SK-N-SH (cell line): ENCODE measurements at regions not wholly inside any gene's neighbourhood (a gene's known extent, or its start where the extent isn't known, plus 50 kb on each side); places are given as distances from the start of the nearest gene placed in this dataset.

Experiments used
- CTCF ChIA-PET: fragments of 300-600, 350-600 bp; formaldehyde crosslinking; extraction: SDS; loops from one replicate; lab custom pipeline; 2021; lab: Yijun Ruan, JAX
- POLR2A ChIA-PET: fragments of 350-600 bp; sonication (Branson Sonifier 250); formaldehyde crosslinking; extraction: SDS; loops from one replicate; lab custom pipeline; 2020; ENCODE audit warnings: antibody characterized with exemption, inconsistent platforms; lab: Yijun Ruan, JAX
- DNase-seq: peaks from one replicate; pipeline ENCODE4 v3.0.0; 2012
- H2AFZ ChIP-seq: fragments of 200-600 bp; sonication (generic); 2 replicates; pipeline ENCODE4 v1.8.1; 2016; ENCODE audit warnings: antibody characterized with exemption, mild to moderate bottlenecking, low read depth
- H3F3A ChIP-seq: fragments of 200-600 bp; sonication (generic); replicated peaks from 2 replicates; pipeline ENCODE3; 2016; ENCODE audit warnings: antibody characterized with exemption, mild to moderate bottlenecking; ENCODE audit not compliant: insufficient read depth
- H3K27ac ChIP-seq, 2 experiments: fragments of 200-500 bp in 1 of 2; fragments of 200-600 bp in 1 of 2; sonication (Bioruptor generic) in 1 of 2; sonication (generic), shearing (Covaris generic) in 1 of 2; 2 replicates each; pipeline versions ENCODE4 v1.5.1 to v1.6.1; 2014 to 2016; ENCODE audit warnings: low read depth in 2 of 2, inconsistent platforms in 1 of 2, low read length in 1 of 2, mild to moderate bottlenecking in 1 of 2, mixed read lengths in 1 of 2
- H3K27me3 ChIP-seq: fragments of 200-600 bp; sonication (generic), shearing (Covaris generic); 2 replicates; pipeline ENCODE4 v1.6.1; 2016; ENCODE audit warnings: mixed run types; ENCODE audit not compliant: insufficient read depth
- H3K36me3 ChIP-seq, 2 experiments: fragments of 200-500 bp in 1 of 2; fragments of 200-600 bp in 1 of 2; sonication (Bioruptor generic) in 1 of 2; sonication (generic) in 1 of 2; replicated peaks in 1 of 2; 2 replicates each; pipeline versions ENCODE3 to v1.5.1; 2014 to 2016; ENCODE audit warnings: low read length in 1 of 2, mild to moderate bottlenecking in 1 of 2; ENCODE audit not compliant: insufficient read depth in 2 of 2, control insufficient read depth in 1 of 2
- H3K4me1 ChIP-seq, 2 experiments: fragments of 200-500 bp in 1 of 2; fragments of 200-600 bp in 1 of 2; sonication (Bioruptor generic) in 1 of 2; sonication (generic), shearing (Covaris generic) in 1 of 2; 2 replicates each; pipeline versions ENCODE4 v1.5.1 to v1.6.1; 2014 to 2016; ENCODE audit warnings: low read depth in 1 of 2, low read length in 1 of 2, mixed run types in 1 of 2; ENCODE audit not compliant: insufficient read depth in 2 of 2, control insufficient read depth in 1 of 2
- H3K4me2 ChIP-seq: fragments of 200-600 bp; sonication (generic), shearing (Covaris generic); 2 replicates; pipeline ENCODE4 v1.6.1; 2017; ENCODE audit warnings: mixed run types
- H3K4me3 ChIP-seq, 2 experiments: fragments of 200-500 bp in 1 of 2; fragments of 200-600 bp in 1 of 2; sonication (Bioruptor generic) in 1 of 2; sonication (generic), shearing (Covaris generic) in 1 of 2; 2 replicates each; pipeline versions ENCODE4 v1.5.1 to v1.8.1; 2014 to 2016; ENCODE audit warnings: low read depth in 2 of 2, inconsistent platforms in 1 of 2, low read length in 1 of 2, mild to moderate bottlenecking in 1 of 2, mixed read lengths in 1 of 2, moderate library complexity in 1 of 2
- H3K79me2 ChIP-seq: fragments of 200-600 bp; sonication (generic); 2 replicates; pipeline ENCODE4 v1.8.1; 2017; ENCODE audit warnings: mild to moderate bottlenecking; ENCODE audit not compliant: insufficient read depth
- H3K9ac ChIP-seq: fragments of 200-600 bp; sonication (generic); 2 replicates; pipeline ENCODE4 v1.6.1; 2017; ENCODE audit warnings: mixed run types
- H3K9me2 ChIP-seq: fragments of 200-600 bp; sonication (generic); 2 replicates; pipeline ENCODE4 v1.6.1; 2017; ENCODE audit warnings: mixed run types
- H3K9me3 ChIP-seq: fragments of 200-600 bp; sonication (generic); 2 replicates; pipeline ENCODE4 v1.6.1; 2017; ENCODE audit warnings: mixed run types, mild to moderate bottlenecking, moderate library complexity
- H4K20me1 ChIP-seq: fragments of 200-600 bp; sonication (generic); 2 replicates; pipeline ENCODE4 v1.6.1; 2017; ENCODE audit warnings: mild to moderate bottlenecking, mixed run types; ENCODE audit not compliant: insufficient read depth
- CTCF ChIP-seq: fragments of 200-600 bp; sonication (generic); IDR thresholded peaks from 2 replicates; pipeline ENCODE4 v1.6.1; 2017; ENCODE audit warnings: antibody characterized with exemption, mild to moderate bottlenecking, moderate library complexity
- EZH2phosphoT487 ChIP-seq: fragments of 200-600 bp; sonication (generic); IDR thresholded peaks from 2 replicates; pipeline ENCODE4 v1.6.1; 2017; ENCODE audit warnings: low read depth, mixed run types, mild to moderate bottlenecking, antibody characterized with exemption, moderate library complexity, borderline replicate concordance
- FOSL2 ChIP-seq: IDR thresholded peaks from 2 replicates; pipeline ENCODE4 v1.4.0; 2012; ENCODE audit warnings: low read depth, mild to moderate bottlenecking, moderate library complexity, borderline replicate concordance
- FOXM1 ChIP-seq: IDR thresholded peaks from 2 replicates; pipeline ENCODE4 v1.4.0; 2012; ENCODE audit warnings: low read depth, mild to moderate bottlenecking
- GATA2 ChIP-seq: sonication (generic); formaldehyde crosslinking; IDR thresholded peaks from 2 replicates; pipeline ENCODE4 v1.5.0; 2020; ENCODE audit warnings: mild to moderate bottlenecking, missing genetic modification reagents
- JUND ChIP-seq: IDR thresholded peaks from 2 replicates; pipeline ENCODE4 v1.4.0; 2012
- MEF2A ChIP-seq: IDR thresholded peaks from 2 replicates; pipeline ENCODE4 v1.4.0; 2012; ENCODE audit warnings: low read depth, borderline replicate concordance
- MXI1 ChIP-seq: IDR thresholded peaks from 2 replicates; pipeline ENCODE4 v1.6.1; 2012; ENCODE audit warnings: mild to moderate bottlenecking, low read depth, low read length, improper control_type of control experiment
- POLR2AphosphoS5 ChIP-seq: IDR thresholded peaks from 2 replicates; pipeline ENCODE4 v1.6.1; 2012; ENCODE audit warnings: low read depth, low read length
- RAD21 ChIP-seq: IDR thresholded peaks from 2 replicates; pipeline ENCODE4 v1.6.1; 2012; ENCODE audit warnings: mild to moderate bottlenecking, low read length
- REST ChIP-seq: IDR thresholded peaks from 2 replicates; pipeline ENCODE4 v1.6.1; 2012; ENCODE audit warnings: mild to moderate bottlenecking, low read depth, low read length, moderate library complexity
- RFX5 ChIP-seq: IDR thresholded peaks from 2 replicates; pipeline ENCODE4 v1.6.1; 2012; ENCODE audit warnings: mild to moderate bottlenecking, improper control_type of control experiment, low read length
- RXRA ChIP-seq: IDR thresholded peaks from 2 replicates; pipeline ENCODE4 v1.4.0; 2012; ENCODE audit warnings: low read depth, mild to moderate bottlenecking, borderline replicate concordance
- SMC3 ChIP-seq: IDR thresholded peaks from 2 replicates; pipeline ENCODE4 v1.6.1; 2012; ENCODE audit warnings: low read depth, low read length, improper control_type of control experiment
- TAF1 ChIP-seq: IDR thresholded peaks from 2 replicates; pipeline ENCODE4 v1.6.1; 2012; ENCODE audit warnings: low read depth, mild to moderate bottlenecking, low read length, moderate library complexity, borderline replicate concordance
- TCF12 ChIP-seq: IDR thresholded peaks from 2 replicates; pipeline ENCODE4 v1.4.0; 2012
- WGBS: methylation state at CpG from one replicate; pipeline ENCODE4 v1.1.6; 2017; ENCODE audit warnings: low lambda C conversion rate; 5-methylcytosine and 5-hydroxymethylcytosine counted together
- TF ChIP-seq, protein P1 (sequence below): IDR thresholded peaks from 2 replicates; pipeline ENCODE4 v1.4.0; 2012; ENCODE audit warnings: low read depth, borderline replicate concordance
- TF ChIP-seq, protein P2 (sequence below): IDR thresholded peaks from 2 replicates; pipeline ENCODE4; 2012

DNA sequence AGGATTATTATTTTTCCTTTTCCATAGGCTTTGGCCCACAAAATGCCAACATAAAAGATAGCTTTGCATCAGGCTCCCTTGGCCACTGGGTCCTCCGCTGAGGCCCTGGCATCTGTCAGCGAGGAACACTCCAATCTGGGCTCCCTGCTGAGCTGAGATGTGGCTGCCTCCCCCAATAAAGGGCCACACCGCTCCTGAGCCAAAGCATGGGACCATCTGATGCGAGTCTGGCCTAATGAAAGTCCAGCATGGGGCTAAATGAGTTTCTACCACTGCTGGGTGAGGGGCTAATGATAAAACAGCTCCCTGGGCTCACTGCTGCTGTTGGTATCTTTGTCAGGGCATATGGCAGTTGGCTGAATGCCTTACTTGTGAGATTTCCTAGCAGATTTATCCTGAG is 817.5 kb upstream of the SLC35B3 start:
- no peaks in the 10 kb centered on the region for H3K27me3 ChIP-seq
- 9% methylated on average over 4 of the region's 4 CpGs for WGBS
- no peak overlapping the region for H3K27ac ChIP-seq
- no peaks in the 10 kb centered on the region for H3K79me2 ChIP-seq
- no peaks in the 10 kb centered on the region for H3K36me3 ChIP-seq
- peaks cover 4% of the 10 kb centered on the region; the same call in 1 of the 2 replicates for H3K9me3 ChIP-seq
- 0 out of 2 replicates have a peak overlapping the region, but pooled peaks have one; percentile 45 for H2AFZ ChIP-seq
- no peak for DNase-seq
- TF ChIP-seq CTCF (no peak), REST (no peak), FOSL2 (no peak), JUND (no peak), RXRA (no peak), RAD21 (no peak), SMC3 (no peak), FOXM1 (no peak), RFX5 (no peak), GATA2 (CRISPR knock-in tag) (no peak), TAF1 (no peak), TCF12 (no peak), MEF2A (no peak), MXI1 (no peak), POLR2AphosphoS5 (no peak), EZH2phosphoT487 (no peak)
- TF ChIP-seq, protein P1, sequence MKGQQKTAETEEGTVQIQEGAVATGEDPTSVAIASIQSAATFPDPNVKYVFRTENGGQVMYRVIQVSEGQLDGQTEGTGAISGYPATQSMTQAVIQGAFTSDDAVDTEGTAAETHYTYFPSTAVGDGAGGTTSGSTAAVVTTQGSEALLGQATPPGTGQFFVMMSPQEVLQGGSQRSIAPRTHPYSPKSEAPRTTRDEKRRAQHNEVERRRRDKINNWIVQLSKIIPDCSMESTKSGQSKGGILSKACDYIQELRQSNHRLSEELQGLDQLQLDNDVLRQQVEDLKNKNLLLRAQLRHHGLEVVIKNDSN, result no peak
- TF ChIP-seq, protein P2, sequence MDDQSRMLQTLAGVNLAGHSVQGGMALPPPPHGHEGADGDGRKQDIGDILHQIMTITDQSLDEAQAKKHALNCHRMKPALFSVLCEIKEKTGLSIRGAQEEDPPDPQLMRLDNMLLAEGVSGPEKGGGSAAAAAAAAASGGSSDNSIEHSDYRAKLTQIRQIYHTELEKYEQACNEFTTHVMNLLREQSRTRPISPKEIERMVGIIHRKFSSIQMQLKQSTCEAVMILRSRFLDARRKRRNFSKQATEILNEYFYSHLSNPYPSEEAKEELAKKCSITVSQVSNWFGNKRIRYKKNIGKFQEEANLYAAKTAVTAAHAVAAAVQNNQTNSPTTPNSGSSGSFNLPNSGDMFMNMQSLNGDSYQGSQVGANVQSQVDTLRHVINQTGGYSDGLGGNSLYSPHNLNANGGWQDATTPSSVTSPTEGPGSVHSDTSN, result no peak
- H3K4me3 ChIP-seq, result no peak overlapping the region
- H4K20me1 ChIP-seq, result no peaks in the 10 kb centered on the region
- CTCF ChIA-PET, result interaction anchor here (1.1 to 1.8 kb wide), 2 partner anchors 160 to 1182 kb away, joined by 3 to 7 read pairs; no protein-coding TSS in a partner anchor
- POLR2A ChIA-PET, result no interaction called here
- no peaks in the 10 kb centered on the region for H3F3A ChIP-seq
- no peak overlapping the region for H3K4me2 ChIP-seq
- no peak overlapping the region for H3K9ac ChIP-seq
- H3K9me2 ChIP-seq, result no peaks in the 10 kb centered on the region
- H3K4me1 ChIP-seq, result no peaks in the 10 kb centered on the region; a peak in 1 of 4 replicates
